ENCODE measurements at regions not wholly inside any gene's neighbourhood (a gene's known extent, or its start where the extent isn't known, plus 50 kb on each side); places are given as distances from the start of the nearest gene placed in this dataset.

- ChIA-PET CTCF (no interaction called here), POLR2A (no interaction called here)
- H3K4me1 ChIP-seq (ENCODE audit: insufficient read depth, low read length), result no peaks in the 10 kb centered on the region
- Mint-ChIP-seq H3K4me3 (no peak overlapping the region), H3K27ac (no peak overlapping the region), H3K27me3 (peaks cover 3 to 34% of the 10 kb centered on the region in 2 donors), H3K4me1 (no peaks in the 10 kb centered on the region), H3K36me3 (peaks cover 0 to 4% (median 2%) of the 10 kb centered on the region in 3 donors), H3K9me3 (peaks cover 0 to 7% (median 2%) of the 10 kb centered on the region in 5 donors)
- H3K27ac ChIP-seq (ENCODE audit: low read depth, low read length), result no peak overlapping the region
- no peak for DNase-seq
- H3K36me3 ChIP-seq (ENCODE audit: insufficient read depth, low read length), result no peaks in the 10 kb centered on the region
- H3K4me3 ChIP-seq (ENCODE audit: low read length), result no peak overlapping the region
- H3K9me3 ChIP-seq (ENCODE audit: low read length), result no peaks in the 10 kb centered on the region
- H3K27me3 ChIP-seq (ENCODE audit: insufficient read depth, low read length, poor library complexity, severe bottlenecking), result no peaks in the 10 kb centered on the region
Measured at GRCh38 chr10:29791773-29792172, 157.0 kb upstream of the SVIL start.

- POLR2A ChIA-PET, result no interaction called here
- Mint-ChIP-seq H3K4me1 (no peaks in the 10 kb centered on the region), H3K36me3 (peaks cover 0 to 4% (median 2%) of the 10 kb centered on the region in 3 donors), H3K9me3 (peaks cover 0 to 7% (median 2%) of the 10 kb centered on the region in 5 donors), H3K27me3 (peaks cover 1 to 30% of the 10 kb centered on the region in 2 donors), H3K4me3 (no peak overlapping the region), H3K27ac (no peak overlapping the region)
- Histone ChIP-seq H3K9me3 (ENCODE audit: low read length) (no peaks in the 10 kb centered on the region), H3K4me3 (ENCODE audit: low read length) (no peak overlapping the region), H3K4me1 (ENCODE audit: insufficient read depth, low read length) (no peaks in the 10 kb centered on the region), H3K27ac (ENCODE audit: low read depth, low read length) (no peak overlapping the region), H3K27me3 (ENCODE audit: insufficient read depth, low read length, poor library complexity, severe bottlenecking) (no peaks in the 10 kb centered on the region), H3K36me3 (ENCODE audit: insufficient read depth, low read length) (no peaks in the 10 kb centered on the region)
- no peak for DNase-seq
- CTCF ChIA-PET, result no interaction called here
Measured at GRCh38 chr10:29790207-29790606, 155.4 kb upstream of the SVIL start.

- DNase-seq, result no peak
- H3K36me3 Mint-ChIP-seq, result peaks cover 0 to 2% (median 0%) of the 10 kb centered on the region in 3 donors
- peaks cover 0 to 7% (median 2%) of the 10 kb centered on the region in 5 donors for H3K9me3 Mint-ChIP-seq
- H3K4me1 Mint-ChIP-seq, result no peaks in the 10 kb centered on the region
- no peaks in the 10 kb centered on the region for H3K27me3 ChIP-seq (ENCODE audit: insufficient read depth, low read length, poor library complexity, severe bottlenecking)
- CTCF ChIA-PET, result no interaction called here
- H3K27me3 Mint-ChIP-seq, result peaks cover 2 to 19% of the 10 kb centered on the region in 2 donors
- no peak overlapping the region for H3K4me3 Mint-ChIP-seq
- no peaks in the 10 kb centered on the region for H3K4me1 ChIP-seq (ENCODE audit: insufficient read depth, low read length)
- no peaks in the 10 kb centered on the region for H3K9me3 ChIP-seq (ENCODE audit: low read length)
- H3K36me3 ChIP-seq (ENCODE audit: insufficient read depth, low read length), result no peaks in the 10 kb centered on the region
- H3K27ac Mint-ChIP-seq, result no peak overlapping the region
- POLR2A ChIA-PET, result no interaction called here
- no peak overlapping the region for H3K4me3 ChIP-seq (ENCODE audit: low read length)
- no peak overlapping the region for H3K27ac ChIP-seq (ENCODE audit: low read depth, low read length)
Measured at GRCh38 chr10:29788113-29788512, 153.3 kb upstream of the SVIL start.

- Histone ChIP-seq H3K27ac (ENCODE audit: low read depth, low read length) (no peak overlapping the region), H3K4me3 (ENCODE audit: low read length) (no peak overlapping the region), H3K36me3 (ENCODE audit: insufficient read depth, low read length) (no peaks in the 10 kb centered on the region), H3K27me3 (ENCODE audit: insufficient read depth, low read length, poor library complexity, severe bottlenecking) (no peaks in the 10 kb centered on the region), H3K4me1 (ENCODE audit: insufficient read depth, low read length) (no peaks in the 10 kb centered on the region), H3K9me3 (ENCODE audit: low read length) (no peaks in the 10 kb centered on the region)
- DNase-seq, result no peak
- H3K27ac Mint-ChIP-seq, result no peak overlapping the region
- H3K27me3 Mint-ChIP-seq, result peaks cover 5 to 35% of the 10 kb centered on the region in 2 donors
- CTCF ChIA-PET, result no interaction called here
- no peaks in the 10 kb centered on the region for H3K4me1 Mint-ChIP-seq
- H3K9me3 Mint-ChIP-seq, result peaks cover 0 to 7% (median 3%) of the 10 kb centered on the region in 5 donors
- H3K36me3 Mint-ChIP-seq, result peaks cover 0 to 1% (median 0%) of the 10 kb centered on the region in 3 donors
- POLR2A ChIA-PET, result no interaction called here
- H3K4me3 Mint-ChIP-seq, result no peak overlapping the region
Measured at GRCh38 chr10:29785701-29786100, 150.9 kb upstream of the SVIL start.

DNA sequence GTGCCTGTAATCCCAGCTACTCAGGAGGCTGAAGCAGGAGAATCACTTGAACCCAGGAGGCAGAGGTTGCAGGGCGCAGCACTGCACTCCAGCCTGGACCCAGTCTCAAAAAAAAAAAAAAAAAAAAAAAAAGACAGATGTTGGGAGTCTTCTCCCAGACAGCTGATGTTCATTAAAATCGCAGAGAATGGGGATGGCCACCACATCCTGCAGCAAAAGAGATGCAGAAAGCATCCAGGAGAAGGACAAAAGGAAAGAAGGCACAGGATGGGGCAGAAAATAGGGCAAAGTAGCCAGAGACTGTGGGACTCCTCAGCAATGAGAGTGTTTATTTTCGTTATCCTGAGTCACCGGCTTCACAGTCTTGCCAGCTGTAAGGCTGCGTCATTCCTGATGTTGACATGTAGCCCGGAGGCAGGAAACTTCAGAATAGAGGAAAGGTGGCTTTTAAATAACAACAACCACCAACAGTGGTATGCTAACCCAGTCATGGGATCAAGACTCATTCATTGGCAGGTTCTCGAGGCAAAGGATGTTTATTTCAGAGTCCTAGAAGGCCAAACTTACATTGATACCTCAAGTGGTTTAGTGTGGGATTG is 149.5 kb upstream of the SVIL start:
- Histone ChIP-seq H3K27me3 (ENCODE audit: insufficient read depth, low read length, poor library complexity, severe bottlenecking) (no peaks in the 10 kb centered on the region), H3K36me3 (ENCODE audit: insufficient read depth, low read length) (no peaks in the 10 kb centered on the region), H3K4me1 (ENCODE audit: insufficient read depth, low read length) (no peaks in the 10 kb centered on the region), H3K9me3 (ENCODE audit: low read length) (no peaks in the 10 kb centered on the region), H3K4me3 (ENCODE audit: low read length) (no peak overlapping the region), H3K27ac (ENCODE audit: low read depth, low read length) (no peak overlapping the region)
- ChIA-PET CTCF (no interaction called here), POLR2A (no interaction called here)
- H3K27me3 Mint-ChIP-seq, result peaks cover 5 to 42% of the 10 kb centered on the region in 2 donors
- H3K27ac Mint-ChIP-seq, result no peak overlapping the region
- no peak for DNase-seq
- H3K9me3 Mint-ChIP-seq, result peaks cover 0 to 7% (median 3%) of the 10 kb centered on the region in 5 donors
- H3K4me1 Mint-ChIP-seq, result no peaks in the 10 kb centered on the region
- H3K4me3 Mint-ChIP-seq, result no peak overlapping the region
- H3K36me3 Mint-ChIP-seq, result peaks cover 0 to 1% (median 0%) of the 10 kb centered on the region in 3 donors

GRCh38 chr10:29783201-29783947 is 148.6 kb upstream of the SVIL start:
- Histone ChIP-seq H3K27me3 (ENCODE audit: insufficient read depth, low read length, poor library complexity, severe bottlenecking) (no peaks in the 10 kb centered on the region), H3K4me3 (ENCODE audit: low read length) (no peak overlapping the region), H3K36me3 (ENCODE audit: insufficient read depth, low read length) (no peaks in the 10 kb centered on the region), H3K4me1 (ENCODE audit: insufficient read depth, low read length) (no peaks in the 10 kb centered on the region), H3K9me3 (ENCODE audit: low read length) (no peaks in the 10 kb centered on the region), H3K27ac (ENCODE audit: low read depth, low read length) (no peak overlapping the region)
- DNase-seq, result no peak
- Mint-ChIP-seq H3K27ac (no peak overlapping the region), H3K4me3 (no peak overlapping the region), H3K36me3 (peaks cover 0 to 1% (median 0%) of the 10 kb centered on the region in 3 donors), H3K9me3 (peaks cover 0 to 6% (median 2%) of the 10 kb centered on the region in 5 donors), H3K4me1 (no peaks in the 10 kb centered on the region), H3K27me3 (peaks cover 8 to 47% of the 10 kb centered on the region in 2 donors)
- ChIA-PET CTCF (no interaction called here), POLR2A (no interaction called here)

DNA sequence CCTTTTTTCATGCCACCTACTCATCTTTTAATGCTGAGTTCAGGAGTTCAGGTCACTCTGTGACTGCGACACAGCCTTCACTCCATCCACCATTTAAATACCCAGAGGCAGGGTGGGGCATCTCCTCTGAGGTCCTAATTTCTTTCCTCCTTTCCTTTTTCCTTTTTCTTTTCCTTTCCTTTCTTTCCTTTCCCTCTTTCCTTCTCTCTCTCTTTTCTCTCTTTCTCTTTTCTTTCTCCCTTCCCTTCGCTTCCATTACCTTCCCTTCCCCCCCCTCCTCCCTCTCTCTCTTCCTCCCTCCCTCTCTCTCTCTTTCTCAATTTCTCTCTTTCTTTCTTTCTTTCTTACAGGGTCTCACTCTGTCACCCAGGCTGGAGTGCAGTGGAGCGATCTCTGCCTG is 145.9 kb upstream of the SVIL start:
- CTCF ChIA-PET, result no interaction called here
- POLR2A ChIA-PET, result no interaction called here
- H3K27me3 Mint-ChIP-seq, result peaks cover 15 to 56% of the 10 kb centered on the region in 2 donors
- H3K4me3 ChIP-seq (ENCODE audit: low read length), result no peak overlapping the region
- H3K27ac Mint-ChIP-seq, result no peak overlapping the region
- H3K27ac ChIP-seq (ENCODE audit: low read depth, low read length), result no peak overlapping the region
- H3K4me1 ChIP-seq (ENCODE audit: insufficient read depth, low read length), result no peaks in the 10 kb centered on the region
- no peak overlapping the region for H3K4me3 Mint-ChIP-seq
- H3K36me3 ChIP-seq (ENCODE audit: insufficient read depth, low read length), result no peaks in the 10 kb centered on the region
- H3K4me1 Mint-ChIP-seq, result no peaks in the 10 kb centered on the region
- peaks cover 0 to 1% (median 0%) of the 10 kb centered on the region in 3 donors for H3K36me3 Mint-ChIP-seq
- peaks cover 0 to 4% (median 0%) of the 10 kb centered on the region in 5 donors for H3K9me3 Mint-ChIP-seq
- H3K27me3 ChIP-seq (ENCODE audit: insufficient read depth, low read length, poor library complexity, severe bottlenecking), result no peaks in the 10 kb centered on the region
- DNase-seq, result no peak
- no peaks in the 10 kb centered on the region for H3K9me3 ChIP-seq (ENCODE audit: low read length)

- no peak overlapping the region for H3K4me3 ChIP-seq (ENCODE audit: low read length)
- POLR2A ChIA-PET, result no interaction called here
- H3K27me3 Mint-ChIP-seq, result peaks cover 15 to 57% of the 10 kb centered on the region in 2 donors
- DNase-seq, result no peak
- H3K4me1 Mint-ChIP-seq, result no peaks in the 10 kb centered on the region
- H3K36me3 Mint-ChIP-seq, result peaks cover 0 to 1% (median 0%) of the 10 kb centered on the region in 3 donors
- no peaks in the 10 kb centered on the region for H3K4me1 ChIP-seq (ENCODE audit: insufficient read depth, low read length)
- H3K27me3 ChIP-seq (ENCODE audit: insufficient read depth, low read length, poor library complexity, severe bottlenecking), result no peaks in the 10 kb centered on the region
- H3K27ac ChIP-seq (ENCODE audit: low read depth, low read length), result no peak overlapping the region
- H3K36me3 ChIP-seq (ENCODE audit: insufficient read depth, low read length), result no peaks in the 10 kb centered on the region
- CTCF ChIA-PET, result no interaction called here
- H3K27ac Mint-ChIP-seq, result no peak overlapping the region
- peaks cover 0 to 4% (median 0%) of the 10 kb centered on the region in 5 donors for H3K9me3 Mint-ChIP-seq
- H3K4me3 Mint-ChIP-seq, result no peak overlapping the region
- no peaks in the 10 kb centered on the region for H3K9me3 ChIP-seq (ENCODE audit: low read length)
Measured at GRCh38 chr10:29780096-29780495, 145.3 kb upstream of the SVIL start.

Data from CD8-positive, alpha-beta memory T cell (primary cell).